Osteoblast (primary cell): ENCODE measurements at regions not wholly inside any gene's neighbourhood (a gene's known extent, or its start where the extent isn't known, plus 50 kb on each side); places are given as distances from the start of the nearest gene placed in this dataset.

ENCODE experiments used
- DNase-seq: peaks from one replicate; pipeline ENCODE4 v3.0.0; 2011; ENCODE audit warnings: low spot score, mixed read lengths; ENCODE audit not compliant: insufficient read length; ENCODE audit errors: missing footprints
- H2AFZ ChIP-seq: 2 replicates; pipeline ENCODE4 v1.6.0; 2011; ENCODE audit warnings: mild to moderate bottlenecking, low read length
- H3K27ac ChIP-seq: 2 replicates; pipeline ENCODE4 v1.5.1; 2011; ENCODE audit warnings: mild to moderate bottlenecking, low read depth, low read length, moderate library complexity
- H3K27me3 ChIP-seq: 2 replicates; pipeline ENCODE4 v1.6.0; 2012; ENCODE audit warnings: mild to moderate bottlenecking, control low read depth, inconsistent platforms, low read length, moderate library complexity; ENCODE audit not compliant: insufficient read depth
- H3K36me3 ChIP-seq: 2 replicates; pipeline ENCODE4 v1.5.1; 2011; ENCODE audit warnings: mild to moderate bottlenecking, low read length, control low read depth, moderate library complexity; ENCODE audit not compliant: insufficient read depth
- H3K4me1 ChIP-seq: 2 replicates; pipeline ENCODE4 v1.5.1; 2011; ENCODE audit warnings: mild to moderate bottlenecking, low read length, control low read depth, moderate library complexity; ENCODE audit not compliant: insufficient read depth
- H3K4me2 ChIP-seq: 2 replicates; pipeline ENCODE4 v1.6.0; 2011; ENCODE audit warnings: mild to moderate bottlenecking, low read length; ENCODE audit not compliant: insufficient read depth
- H3K4me3 ChIP-seq: fragments of 200-600 bp; sonication (generic); 3 replicates; pipeline ENCODE4 v1.5.1; 2012; ENCODE audit warnings: mild to moderate bottlenecking, low read length, inconsistent platforms; ENCODE audit not compliant: insufficient read depth
- H3K79me2 ChIP-seq: 2 replicates; pipeline ENCODE4 v1.6.0; 2012; ENCODE audit warnings: mild to moderate bottlenecking, low read length, control low read depth, inconsistent platforms; ENCODE audit not compliant: insufficient read depth
- H3K9me3 ChIP-seq: 2 replicates; pipeline ENCODE4 v1.5.1; 2011; ENCODE audit warnings: low read depth, low read length, control low read depth
- H4K20me1 ChIP-seq: 2 replicates; pipeline ENCODE4 v1.6.0; 2012; ENCODE audit warnings: mild to moderate bottlenecking, low read length, control low read depth; ENCODE audit not compliant: insufficient read depth
- CTCF ChIP-seq: IDR thresholded peaks from 2 replicates; pipeline ENCODE4 v1.5.1; 2011; ENCODE audit warnings: mild to moderate bottlenecking, low read depth, low read length, moderate library complexity; ENCODE audit errors: extremely low read depth

DNA sequence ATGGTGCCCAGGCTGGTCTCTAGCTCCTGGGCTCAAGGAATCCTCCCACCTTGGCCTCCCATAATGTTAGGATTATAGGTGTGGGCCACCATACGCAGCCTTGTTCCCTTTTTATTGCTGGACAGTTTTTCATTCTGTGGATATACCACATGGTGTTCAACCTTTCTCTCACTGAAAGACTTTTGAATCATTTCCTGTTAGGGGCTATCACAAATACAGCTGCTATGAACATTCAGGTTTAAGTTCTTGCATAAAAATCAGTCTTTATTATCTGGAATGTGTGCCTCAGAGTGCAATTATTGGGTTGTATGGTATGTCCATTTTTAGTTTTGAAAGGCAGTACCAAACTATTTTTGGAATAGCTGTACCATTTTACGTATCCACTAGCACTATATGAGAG, 647.2 kb downstream of the LIG4 start:
- DNase-seq, result no peak

GRCh38 chr13:107563099-107563925, 652.0 kb downstream of the LIG4 start:
- H3K27ac ChIP-seq, result no peak overlapping the region
- H3K9me3 ChIP-seq, result no peaks in the 10 kb centered on the region
- DNase-seq, result no peak
- H4K20me1 ChIP-seq, result peaks cover 2% of the 10 kb centered on the region
- no peaks in the 10 kb centered on the region for H3K27me3 ChIP-seq
- H3K4me1 ChIP-seq, result peaks cover 6% of the 10 kb centered on the region
- H3K36me3 ChIP-seq, result no peaks in the 10 kb centered on the region
- no peak overlapping the region for H2AFZ ChIP-seq
- no peak overlapping the region for H3K4me3 ChIP-seq
- TF ChIP-seq CTCF, result no peak
- H3K4me2 ChIP-seq, result no peak overlapping the region
- no peaks in the 10 kb centered on the region for H3K79me2 ChIP-seq

More for the DNA sequence above, 647.2 kb downstream of the LIG4 start:
- Histone ChIP-seq H3K4me2 (no peak overlapping the region), H3K27ac (no peak overlapping the region), H3K9me3 (no peaks in the 10 kb centered on the region), H4K20me1 (peaks cover 2% of the 10 kb centered on the region), H2AFZ (no peak overlapping the region), H3K36me3 (no peaks in the 10 kb centered on the region), H3K79me2 (peaks cover 3% of the 10 kb centered on the region), H3K4me1 (peaks cover 4% of the 10 kb centered on the region), H3K27me3 (no peaks in the 10 kb centered on the region), H3K4me3 (no peak overlapping the region)
- no peak for TF ChIP-seq CTCF

GRCh38 chr13:107562203-107562602, 653.1 kb downstream of the LIG4 start:
- Histone ChIP-seq H4K20me1 (peaks cover 2% of the 10 kb centered on the region), H3K9me3 (no peaks in the 10 kb centered on the region), H3K4me3 (no peak overlapping the region), H2AFZ (no peak overlapping the region), H3K4me2 (no peak overlapping the region), H3K4me1 (peaks cover 6% of the 10 kb centered on the region), H3K27ac (no peak overlapping the region), H3K79me2 (no peaks in the 10 kb centered on the region), H3K27me3 (no peaks in the 10 kb centered on the region), H3K36me3 (no peaks in the 10 kb centered on the region)
- no peak for TF ChIP-seq CTCF
- no peak for DNase-seq

- no peak overlapping the region for H3K27ac ChIP-seq
- H3K4me1 ChIP-seq, result no peaks in the 10 kb centered on the region
- H4K20me1 ChIP-seq, result no peaks in the 10 kb centered on the region
- no peaks in the 10 kb centered on the region for H3K27me3 ChIP-seq
- no peak for DNase-seq
- no peaks in the 10 kb centered on the region for H3K9me3 ChIP-seq
- H3K4me3 ChIP-seq, result no peak overlapping the region
- no peak overlapping the region for H3K4me2 ChIP-seq
- no peaks in the 10 kb centered on the region for H3K36me3 ChIP-seq
- no peak for TF ChIP-seq CTCF
- H3K79me2 ChIP-seq, result no peaks in the 10 kb centered on the region
- no peak overlapping the region for H2AFZ ChIP-seq
These were observed 660.9 kb downstream of the LIG4 start for GRCh38 chr13:107554460-107554859.
